C4-2B (cell line): ENCODE measurements at regions not wholly inside any gene's neighbourhood (a gene's known extent, or its start where the extent isn't known, plus 50 kb on each side); places are given as distances from the start of the nearest gene placed in this dataset.

ENCODE experiments used
- ZFX ChIP-seq: fragments of 450-650 bp; IDR thresholded peaks from 2 replicates; pipeline ENCODE4 v1.6.1; 2017
- TF ChIP-seq, protein P1 (sequence below): fragments of 450-650 bp; conservative IDR thresholded peaks from 2 replicates; pipeline ENCODE4 v1.5.1; 2017; ENCODE audit warnings: mild to moderate bottlenecking

DNA sequence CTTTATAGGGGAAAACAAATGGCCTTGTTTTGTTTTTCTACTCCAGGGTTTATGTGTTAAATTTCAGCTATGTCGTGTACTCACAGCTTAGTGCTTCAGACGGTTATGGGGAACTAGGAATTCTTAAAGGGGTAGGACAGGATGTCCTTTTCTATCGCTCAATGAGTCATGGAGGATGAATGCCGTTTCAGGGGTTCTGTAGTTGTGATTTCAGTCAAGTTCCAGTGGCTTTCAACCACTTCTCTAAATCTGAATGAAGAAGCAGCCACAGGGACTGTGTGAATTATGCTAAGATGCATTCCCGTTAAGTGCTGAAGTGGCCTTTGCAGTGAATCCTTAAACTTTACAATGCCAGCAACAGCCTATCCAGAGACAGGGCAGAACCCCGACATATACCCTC, 1231.7 kb upstream of the ZEB2 start:
- TF ChIP-seq, protein P1, sequence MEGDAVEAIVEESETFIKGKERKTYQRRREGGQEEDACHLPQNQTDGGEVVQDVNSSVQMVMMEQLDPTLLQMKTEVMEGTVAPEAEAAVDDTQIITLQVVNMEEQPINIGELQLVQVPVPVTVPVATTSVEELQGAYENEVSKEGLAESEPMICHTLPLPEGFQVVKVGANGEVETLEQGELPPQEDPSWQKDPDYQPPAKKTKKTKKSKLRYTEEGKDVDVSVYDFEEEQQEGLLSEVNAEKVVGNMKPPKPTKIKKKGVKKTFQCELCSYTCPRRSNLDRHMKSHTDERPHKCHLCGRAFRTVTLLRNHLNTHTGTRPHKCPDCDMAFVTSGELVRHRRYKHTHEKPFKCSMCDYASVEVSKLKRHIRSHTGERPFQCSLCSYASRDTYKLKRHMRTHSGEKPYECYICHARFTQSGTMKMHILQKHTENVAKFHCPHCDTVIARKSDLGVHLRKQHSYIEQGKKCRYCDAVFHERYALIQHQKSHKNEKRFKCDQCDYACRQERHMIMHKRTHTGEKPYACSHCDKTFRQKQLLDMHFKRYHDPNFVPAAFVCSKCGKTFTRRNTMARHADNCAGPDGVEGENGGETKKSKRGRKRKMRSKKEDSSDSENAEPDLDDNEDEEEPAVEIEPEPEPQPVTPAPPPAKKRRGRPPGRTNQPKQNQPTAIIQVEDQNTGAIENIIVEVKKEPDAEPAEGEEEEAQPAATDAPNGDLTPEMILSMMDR: no peak
- TF ChIP-seq ZFX: no peak
